SK-N-SH (cell line): ENCODE measurements at regions not wholly inside any gene's neighbourhood (a gene's known extent, or its start where the extent isn't known, plus 50 kb on each side); places are given as distances from the start of the nearest gene placed in this dataset.

ENCODE experiments used
- CTCF ChIA-PET: fragments of 300-600, 350-600 bp; formaldehyde crosslinking; extraction: SDS; loops from one replicate; lab custom pipeline; 2021; lab: Yijun Ruan, JAX
- POLR2A ChIA-PET: fragments of 350-600 bp; sonication (Branson Sonifier 250); formaldehyde crosslinking; extraction: SDS; loops from one replicate; lab custom pipeline; 2020; ENCODE audit warnings: antibody characterized with exemption, inconsistent platforms; lab: Yijun Ruan, JAX
- DNase-seq: peaks from one replicate; pipeline ENCODE4 v3.0.0; 2012
- H2AFZ ChIP-seq: fragments of 200-600 bp; sonication (generic); 2 replicates; pipeline ENCODE4 v1.8.1; 2016; ENCODE audit warnings: antibody characterized with exemption, mild to moderate bottlenecking, low read depth
- H3F3A ChIP-seq: fragments of 200-600 bp; sonication (generic); replicated peaks from 2 replicates; pipeline ENCODE3; 2016; ENCODE audit warnings: antibody characterized with exemption, mild to moderate bottlenecking; ENCODE audit not compliant: insufficient read depth
- H3K27ac ChIP-seq, 2 experiments: fragments of 200-500 bp in 1 of 2; fragments of 200-600 bp in 1 of 2; sonication (Bioruptor generic) in 1 of 2; sonication (generic), shearing (Covaris generic) in 1 of 2; 2 replicates each; pipeline versions ENCODE4 v1.5.1 to v1.6.1; 2014 to 2016; ENCODE audit warnings: low read depth in 2 of 2, inconsistent platforms in 1 of 2, low read length in 1 of 2, mild to moderate bottlenecking in 1 of 2, mixed read lengths in 1 of 2
- H3K27me3 ChIP-seq: fragments of 200-600 bp; sonication (generic), shearing (Covaris generic); 2 replicates; pipeline ENCODE4 v1.6.1; 2016; ENCODE audit warnings: mixed run types; ENCODE audit not compliant: insufficient read depth
- H3K36me3 ChIP-seq, 2 experiments: fragments of 200-500 bp in 1 of 2; fragments of 200-600 bp in 1 of 2; sonication (Bioruptor generic) in 1 of 2; sonication (generic) in 1 of 2; replicated peaks in 1 of 2; 2 replicates each; pipeline versions ENCODE3 to v1.5.1; 2014 to 2016; ENCODE audit warnings: low read length in 1 of 2, mild to moderate bottlenecking in 1 of 2; ENCODE audit not compliant: insufficient read depth in 2 of 2, control insufficient read depth in 1 of 2
- H3K4me1 ChIP-seq, 2 experiments: fragments of 200-500 bp in 1 of 2; fragments of 200-600 bp in 1 of 2; sonication (Bioruptor generic) in 1 of 2; sonication (generic), shearing (Covaris generic) in 1 of 2; 2 replicates each; pipeline versions ENCODE4 v1.5.1 to v1.6.1; 2014 to 2016; ENCODE audit warnings: low read depth in 1 of 2, low read length in 1 of 2, mixed run types in 1 of 2; ENCODE audit not compliant: insufficient read depth in 2 of 2, control insufficient read depth in 1 of 2
- H3K4me2 ChIP-seq: fragments of 200-600 bp; sonication (generic), shearing (Covaris generic); 2 replicates; pipeline ENCODE4 v1.6.1; 2017; ENCODE audit warnings: mixed run types
- H3K4me3 ChIP-seq, 2 experiments: fragments of 200-500 bp in 1 of 2; fragments of 200-600 bp in 1 of 2; sonication (Bioruptor generic) in 1 of 2; sonication (generic), shearing (Covaris generic) in 1 of 2; 2 replicates each; pipeline versions ENCODE4 v1.5.1 to v1.8.1; 2014 to 2016; ENCODE audit warnings: low read depth in 2 of 2, inconsistent platforms in 1 of 2, low read length in 1 of 2, mild to moderate bottlenecking in 1 of 2, mixed read lengths in 1 of 2, moderate library complexity in 1 of 2
- H3K79me2 ChIP-seq: fragments of 200-600 bp; sonication (generic); 2 replicates; pipeline ENCODE4 v1.8.1; 2017; ENCODE audit warnings: mild to moderate bottlenecking; ENCODE audit not compliant: insufficient read depth
- H3K9ac ChIP-seq: fragments of 200-600 bp; sonication (generic); 2 replicates; pipeline ENCODE4 v1.6.1; 2017; ENCODE audit warnings: mixed run types
- H3K9me2 ChIP-seq: fragments of 200-600 bp; sonication (generic); 2 replicates; pipeline ENCODE4 v1.6.1; 2017; ENCODE audit warnings: mixed run types
- H3K9me3 ChIP-seq: fragments of 200-600 bp; sonication (generic); 2 replicates; pipeline ENCODE4 v1.6.1; 2017; ENCODE audit warnings: mixed run types, mild to moderate bottlenecking, moderate library complexity
- H4K20me1 ChIP-seq: fragments of 200-600 bp; sonication (generic); 2 replicates; pipeline ENCODE4 v1.6.1; 2017; ENCODE audit warnings: mild to moderate bottlenecking, mixed run types; ENCODE audit not compliant: insufficient read depth
- ELF1 ChIP-seq: IDR thresholded peaks from 2 replicates; pipeline ENCODE4 v1.4.0; 2012
- EP300 ChIP-seq, 2 experiments: IDR thresholded peaks; 2 replicates each; pipeline versions ENCODE4 v1.4.0 to v1.6.1; 2012; ENCODE audit warnings: borderline replicate concordance in 1 of 2, low read depth in 1 of 2, low read length in 1 of 2
- FOXM1 ChIP-seq: IDR thresholded peaks from 2 replicates; pipeline ENCODE4 v1.4.0; 2012; ENCODE audit warnings: low read depth, mild to moderate bottlenecking
- GABPA ChIP-seq: IDR thresholded peaks from 2 replicates; pipeline ENCODE4 v1.4.0; 2012; ENCODE audit warnings: low read depth, mild to moderate bottlenecking
- IRF3 ChIP-seq: fragments of 150-350 bp; IDR thresholded peaks from 2 replicates; pipeline ENCODE4 v1.6.1; 2016; ENCODE audit warnings: mild to moderate bottlenecking, low read depth, low read length
- JUND ChIP-seq: IDR thresholded peaks from 2 replicates; pipeline ENCODE4 v1.4.0; 2012
- MAX ChIP-seq: IDR thresholded peaks from 2 replicates; pipeline ENCODE4 v1.4.0; 2012; ENCODE audit warnings: low read depth
- MEF2A ChIP-seq: IDR thresholded peaks from 2 replicates; pipeline ENCODE4 v1.4.0; 2012; ENCODE audit warnings: low read depth, borderline replicate concordance
- NFIC ChIP-seq: IDR thresholded peaks from 2 replicates; pipeline ENCODE4 v1.4.0; 2012; ENCODE audit warnings: borderline replicate concordance
- NRF1 ChIP-seq: IDR thresholded peaks from 2 replicates; pipeline ENCODE4 v1.6.1; 2012; ENCODE audit warnings: low read depth, mild to moderate bottlenecking, low read length
- RAD21 ChIP-seq: IDR thresholded peaks from 2 replicates; pipeline ENCODE4 v1.6.1; 2012; ENCODE audit warnings: mild to moderate bottlenecking, low read length
- RCOR1 ChIP-seq: fragments of 150-350 bp; IDR thresholded peaks from 2 replicates; pipeline ENCODE4 v1.6.1; 2017; ENCODE audit warnings: antibody characterized with exemption, low read length
- RFX5 ChIP-seq: IDR thresholded peaks from 2 replicates; pipeline ENCODE4 v1.6.1; 2012; ENCODE audit warnings: mild to moderate bottlenecking, improper control_type of control experiment, low read length
- RXRA ChIP-seq: IDR thresholded peaks from 2 replicates; pipeline ENCODE4 v1.4.0; 2012; ENCODE audit warnings: low read depth, mild to moderate bottlenecking, borderline replicate concordance
- SIN3A ChIP-seq: IDR thresholded peaks from 2 replicates; pipeline ENCODE4 v1.6.1; 2012; ENCODE audit warnings: low read depth, mild to moderate bottlenecking, low read length, moderate library complexity, borderline replicate concordance
- TCF12 ChIP-seq: IDR thresholded peaks from 2 replicates; pipeline ENCODE4 v1.4.0; 2012
- TEAD4 ChIP-seq: IDR thresholded peaks from 2 replicates; pipeline ENCODE4 v1.4.0; 2012; ENCODE audit warnings: mild to moderate bottlenecking, borderline replicate concordance; ENCODE audit not compliant: insufficient read depth
- USF2 ChIP-seq: fragments of 150-350 bp; IDR thresholded peaks from 2 replicates; pipeline ENCODE4 v1.6.1; 2017; ENCODE audit warnings: antibody characterized with exemption, low read length, low read depth, borderline replicate concordance
- WGBS: methylation state at CpG from one replicate; pipeline ENCODE4 v1.1.6; 2017; ENCODE audit warnings: low lambda C conversion rate; 5-methylcytosine and 5-hydroxymethylcytosine counted together

- no peak overlapping the region for H2AFZ ChIP-seq
- ChIA-PET CTCF (interaction anchor here (1.0 kb wide), 1 partner anchor 10 kb away, joined by 4 read pairs; no protein-coding TSS in a partner anchor), POLR2A (no interaction called here)
- peaks cover 6% of the 10 kb centered on the region for H3F3A ChIP-seq
- no peaks in the 10 kb centered on the region for H3K9me3 ChIP-seq
- H3K4me2 ChIP-seq, result no peak overlapping the region
- H3K27ac ChIP-seq, result no peak overlapping the region
- TF ChIP-seq SIN3A (no peak), MEF2A (no peak), ELF1 (no peak), NRF1 (no peak), IRF3 (no peak), TCF12 (no peak)
- H3K9me2 ChIP-seq, result no peaks in the 10 kb centered on the region
- H3K79me2 ChIP-seq, result no peaks in the 10 kb centered on the region
- no peak for DNase-seq
- H4K20me1 ChIP-seq, result no peaks in the 10 kb centered on the region
- no peak overlapping the region for H3K9ac ChIP-seq
- H3K27me3 ChIP-seq, result no peaks in the 10 kb centered on the region
- H3K4me3 ChIP-seq, result no peak overlapping the region
- H3K36me3 ChIP-seq, result no peaks in the 10 kb centered on the region
- H3K4me1 ChIP-seq, result peaks cover 0 to 29% of the 10 kb centered on the region in 2 experiments; a peak in 2 of 4 replicates
- 40% methylated on average over 3 of the region's 3 CpGs for WGBS
These were observed 610.0 kb upstream of the CDH2 start for GRCh38 chr18:28786926-28787325.

GRCh38 chr18:28781616-28782362 is 604.9 kb upstream of the CDH2 start:
- Histone ChIP-seq H2AFZ (no peak overlapping the region), H3K9me2 (no peaks in the 10 kb centered on the region), H3K9me3 (no peaks in the 10 kb centered on the region), H3K36me3 (no peaks in the 10 kb centered on the region), H3K9ac (no peak overlapping the region), H3K79me2 (no peaks in the 10 kb centered on the region), H3K4me1 (0 out of 4 replicates have a peak, but pooled peaks cover 0 to 1% of the 10 kb centered on the region in 2 experiments), H3K27ac (no peak overlapping the region), H3K27me3 (no peaks in the 10 kb centered on the region), H3F3A (no peaks in the 10 kb centered on the region), H3K4me2 (no peak overlapping the region), H3K4me3 (no peak overlapping the region), H4K20me1 (no peaks in the 10 kb centered on the region)
- POLR2A ChIA-PET, result no interaction called here
- TF ChIP-seq RCOR1 (no peak), NRF1 (no peak), IRF3 (no peak), GABPA (no peak), MEF2A (no peak), FOXM1 (no peak), RXRA (no peak), ELF1 (no peak), RFX5 (no peak), RAD21 (no peak), JUND (no peak), SIN3A (no peak), MAX (no peak), TCF12 (no peak), USF2 (no peak), EP300 (IDR thresholded peaks at IDR 0.05; ENCODE audit: borderline replicate concordance in 1 of 2, low read depth in 1 of 2, low read length in 1 of 2) (no peak), TEAD4 (no peak), NFIC (no peak)
- CTCF ChIA-PET, result no interaction called here
- no peak for DNase-seq
- WGBS, result 71% methylated on average over 4 of the region's 4 CpGs
